HAP-1 (cell line): ENCODE measurements at regions not wholly inside any gene's neighbourhood (a gene's known extent, or its start where the extent isn't known, plus 50 kb on each side); places are given as distances from the start of the nearest gene placed in this dataset.

Experiments
- DNase-seq, 2 experiments: peaks; one replicate each; pipeline ENCODE4 v3.0.0-alpha.2; 2016 to 2020; ENCODE audit warnings: low spot score in 2 of 2
- H3K27me3 ChIP-seq: fragments of 250-450 bp; sonication (Bioruptor Pico); 2 replicates; pipeline ENCODE4 v1.5.1; 2020; ENCODE audit warnings: low read depth, mild to moderate bottlenecking, moderate library complexity
- H3K36me3 ChIP-seq: fragments of 250-450 bp; sonication (Bioruptor Pico); replicated peaks from 2 replicates; pipeline ENCODE4 v1.5.1; 2020; ENCODE audit warnings: mild to moderate bottlenecking
- H3K4me1 ChIP-seq: fragments of 250-450 bp; sonication (Bioruptor Pico); 2 replicates; pipeline ENCODE4 v1.5.1; 2020; ENCODE audit warnings: mild to moderate bottlenecking
- H3K4me3 ChIP-seq: fragments of 250-450 bp; sonication (Bioruptor Pico); 2 replicates; pipeline ENCODE4 v1.5.1; 2020; ENCODE audit warnings: mild to moderate bottlenecking, moderate library complexity
- H3K9me3 ChIP-seq: fragments of 250-450 bp; sonication (Bioruptor Pico); 2 replicates; pipeline ENCODE4 v1.5.1; 2020; ENCODE audit warnings: mild to moderate bottlenecking, moderate library complexity
- in situ Hi-C: fragments of 300-500 bp; cut with MboI; formaldehyde crosslinking; loops from 3 replicates; pipeline ENCODE4 v1.14.3; 2020; ENCODE audit warnings: low sequenced_read_pairs, inconsistent platforms, mixed read lengths

GRCh38 chr20:52766645-52767435, 205.3 kb upstream of the TSHZ2 start:
- in situ Hi-C loops: no loop called here
- no peaks in the 10 kb centered on the region for H3K4me1 ChIP-seq
- no peak for DNase-seq
- no peaks in the 10 kb centered on the region for H3K9me3 ChIP-seq
- no peak overlapping the region for H3K4me3 ChIP-seq
- H3K36me3 ChIP-seq: no peaks in the 10 kb centered on the region
- H3K27me3 ChIP-seq: no peaks in the 10 kb centered on the region

GRCh38 chr20:52763321-52763853, 208.8 kb upstream of the TSHZ2 start:
- Histone ChIP-seq H3K27me3 (no peaks in the 10 kb centered on the region), H3K4me3 (no peak overlapping the region), H3K36me3 (no peaks in the 10 kb centered on the region), H3K4me1 (no peaks in the 10 kb centered on the region), H3K9me3 (no peaks in the 10 kb centered on the region)
- in situ Hi-C loops: no loop called here
- no peak for DNase-seq

GRCh38 chr20:52761867-52762266, 210.3 kb upstream of the TSHZ2 start:
- H3K27me3 ChIP-seq: no peaks in the 10 kb centered on the region
- in situ Hi-C loops: no loop called here
- no peak for DNase-seq
- no peak overlapping the region for H3K4me3 ChIP-seq
- H3K9me3 ChIP-seq: no peaks in the 10 kb centered on the region
- H3K4me1 ChIP-seq: no peaks in the 10 kb centered on the region
- no peaks in the 10 kb centered on the region for H3K36me3 ChIP-seq

GRCh38 chr20:52760791-52761190, 211.4 kb upstream of the TSHZ2 start:
- Histone ChIP-seq H3K4me3 (no peak overlapping the region), H3K9me3 (no peaks in the 10 kb centered on the region), H3K27me3 (no peaks in the 10 kb centered on the region), H3K36me3 (no peaks in the 10 kb centered on the region), H3K4me1 (no peaks in the 10 kb centered on the region)
- in situ Hi-C loops: no loop called here
- DNase-seq: no peak

GRCh38 chr20:52757411-52757810, 214.7 kb upstream of the TSHZ2 start:
- Histone ChIP-seq H3K27me3 (no peaks in the 10 kb centered on the region), H3K4me3 (no peak overlapping the region), H3K4me1 (no peaks in the 10 kb centered on the region), H3K36me3 (no peaks in the 10 kb centered on the region), H3K9me3 (no peaks in the 10 kb centered on the region)
- in situ Hi-C loops: no loop called here
- no peak for DNase-seq

GRCh38 chr20:52755744-52756143, 216.4 kb upstream of the TSHZ2 start:
- Histone ChIP-seq H3K9me3 (no peaks in the 10 kb centered on the region), H3K27me3 (no peaks in the 10 kb centered on the region), H3K4me3 (no peak overlapping the region), H3K36me3 (no peaks in the 10 kb centered on the region), H3K4me1 (no peaks in the 10 kb centered on the region)
- no peak for DNase-seq
- in situ Hi-C loops: no loop called here

- Histone ChIP-seq H3K9me3 (no peaks in the 10 kb centered on the region), H3K36me3 (no peaks in the 10 kb centered on the region), H3K4me1 (no peaks in the 10 kb centered on the region), H3K4me3 (no peak overlapping the region), H3K27me3 (no peaks in the 10 kb centered on the region)
- DNase-seq: no peak
- in situ Hi-C loops: no loop called here
Measured at GRCh38 chr20:52754366-52754765, 217.8 kb upstream of the TSHZ2 start.

GRCh38 chr20:52752023-52752422, 220.1 kb upstream of the TSHZ2 start:
- Histone ChIP-seq H3K9me3 (no peaks in the 10 kb centered on the region), H3K36me3 (no peaks in the 10 kb centered on the region), H3K4me3 (no peak overlapping the region), H3K27me3 (no peaks in the 10 kb centered on the region), H3K4me1 (no peaks in the 10 kb centered on the region)
- DNase-seq: no peak
- in situ Hi-C loops: no loop called here

GRCh38 chr20:52751571-52751970, 220.6 kb upstream of the TSHZ2 start:
- no peak for DNase-seq
- in situ Hi-C loops: no loop called here
- no peaks in the 10 kb centered on the region for H3K27me3 ChIP-seq
- no peaks in the 10 kb centered on the region for H3K4me1 ChIP-seq
- no peaks in the 10 kb centered on the region for H3K36me3 ChIP-seq
- no peak overlapping the region for H3K4me3 ChIP-seq
- no peaks in the 10 kb centered on the region for H3K9me3 ChIP-seq

GRCh38 chr20:52749938-52750337, 222.2 kb upstream of the TSHZ2 start:
- H3K9me3 ChIP-seq: no peaks in the 10 kb centered on the region
- DNase-seq: no peak
- H3K4me1 ChIP-seq: no peaks in the 10 kb centered on the region
- in situ Hi-C loops: no loop called here
- H3K36me3 ChIP-seq: no peaks in the 10 kb centered on the region
- no peaks in the 10 kb centered on the region for H3K27me3 ChIP-seq
- H3K4me3 ChIP-seq: no peak overlapping the region

- H3K4me1 ChIP-seq: no peaks in the 10 kb centered on the region
- no peaks in the 10 kb centered on the region for H3K9me3 ChIP-seq
- DNase-seq: no peak
- in situ Hi-C loops: no loop called here
- no peak overlapping the region for H3K4me3 ChIP-seq
- no peaks in the 10 kb centered on the region for H3K36me3 ChIP-seq
- no peaks in the 10 kb centered on the region for H3K27me3 ChIP-seq
Measured at GRCh38 chr20:52748990-52749389, 223.2 kb upstream of the TSHZ2 start.

- in situ Hi-C loops: no loop called here
- H3K36me3 ChIP-seq: no peaks in the 10 kb centered on the region
- H3K9me3 ChIP-seq: no peaks in the 10 kb centered on the region
- no peaks in the 10 kb centered on the region for H3K27me3 ChIP-seq
- H3K4me1 ChIP-seq: no peaks in the 10 kb centered on the region
- DNase-seq: no peak
- no peak overlapping the region for H3K4me3 ChIP-seq
Measured at GRCh38 chr20:52748285-52748932, 223.7 kb upstream of the TSHZ2 start.

- peak in 1 of 2 experiments; percentile 5 for DNase-seq
- in situ Hi-C loops: no loop called here
- Histone ChIP-seq H3K36me3 (no peaks in the 10 kb centered on the region), H3K27me3 (no peaks in the 10 kb centered on the region), H3K4me1 (no peaks in the 10 kb centered on the region), H3K4me3 (no peak overlapping the region), H3K9me3 (no peaks in the 10 kb centered on the region)
Measured at GRCh38 chr20:52747845-52748284, 224.3 kb upstream of the TSHZ2 start.

- H3K9me3 ChIP-seq: no peaks in the 10 kb centered on the region
- H3K36me3 ChIP-seq: no peaks in the 10 kb centered on the region
- in situ Hi-C loops: no loop called here
- H3K4me3 ChIP-seq: no peak overlapping the region
- no peak for DNase-seq
- no peaks in the 10 kb centered on the region for H3K4me1 ChIP-seq
- H3K27me3 ChIP-seq: no peaks in the 10 kb centered on the region
Measured at GRCh38 chr20:52746770-52747169, 225.4 kb upstream of the TSHZ2 start.
